OCI-LY7 (cell line): ENCODE measurements at regions not wholly inside any gene's neighbourhood (a gene's known extent, or its start where the extent isn't known, plus 50 kb on each side); places are given as distances from the start of the nearest gene placed in this dataset.

Experiments used
- BruUV-seq: library from RNA; stranded (reverse); fragments of 400-500 nt; replicated peaks from 2 replicates; lab custom pipeline; 2021; lab: Mats Ljungman, UMichigan
- CTCF ChIA-PET: fragments of 300-600 bp; sonication (Branson Sonifier 250); formaldehyde crosslinking; loops from one replicate; lab custom pipeline; 2022; ENCODE audit warnings: antibody characterized with exemption; ENCODE audit not compliant: unreplicated experiment; lab: Charles Lee
- POLR2A ChIA-PET: fragments of 300-600 bp; sonication (Branson Sonifier 250); formaldehyde crosslinking; loops from one replicate; lab custom pipeline; 2022; ENCODE audit warnings: antibody characterized with exemption; lab: Charles Lee
- DNase-seq: peaks from one replicate; pipeline ENCODE4 v3.0.0-alpha.2; 2015; ENCODE audit warnings: low spot score
- H2AFZ ChIP-seq: fragments of 200-600 bp; sonication (generic), shearing (Covaris generic); 2 replicates; pipeline ENCODE4 v1.6.1; 2014; ENCODE audit warnings: mild to moderate bottlenecking, antibody characterized with exemption, low read length, moderate library complexity
- H3K27ac ChIP-seq: fragments of 200-600 bp; sonication (generic); 2 replicates; pipeline ENCODE4 v1.5.1; 2014; ENCODE audit warnings: mixed run types, low read depth, mild to moderate bottlenecking, moderate library complexity, low read length, inconsistent platforms; ENCODE audit not compliant: poor library complexity, severe bottlenecking
- H3K36me3 ChIP-seq: fragments of 200-600 bp; sonication (generic); 2 replicates; pipeline ENCODE4 v1.6.1; 2014; ENCODE audit warnings: mild to moderate bottlenecking, antibody characterized with exemption, low read length, moderate library complexity, mixed read lengths; ENCODE audit not compliant: insufficient read depth
- H3K4me1 ChIP-seq: fragments of 200-600 bp; sonication (generic); 2 replicates; pipeline ENCODE4 v1.5.1; 2014; ENCODE audit warnings: mild to moderate bottlenecking, low read length; ENCODE audit not compliant: insufficient read depth, poor library complexity, severe bottlenecking
- H3K4me2 ChIP-seq: fragments of 200-600 bp; sonication (generic); 2 replicates; pipeline ENCODE4 v1.6.1; 2014; ENCODE audit warnings: mild to moderate bottlenecking, low read length
- H3K4me3 ChIP-seq: fragments of 200-600 bp; sonication (generic); 2 replicates; pipeline ENCODE4 v1.5.1; 2014; ENCODE audit warnings: mild to moderate bottlenecking, low read depth, low read length; ENCODE audit not compliant: poor library complexity, severe bottlenecking
- H3K79me2 ChIP-seq: fragments of 200-600 bp; sonication (generic); 2 replicates; pipeline ENCODE4 v1.6.1; 2016; ENCODE audit warnings: low read depth, mild to moderate bottlenecking, low read length, moderate library complexity, mixed read lengths; ENCODE audit not compliant: insufficient read depth
- H3K9me2 ChIP-seq: fragments of 200-600 bp; sonication (generic); 2 replicates; pipeline ENCODE4 v1.6.1; 2016; ENCODE audit warnings: mild to moderate bottlenecking, low read length, mixed read lengths; ENCODE audit not compliant: insufficient read depth
- H3K9me3 ChIP-seq: fragments of 200-600 bp; sonication (generic); 2 replicates; pipeline ENCODE4 v1.6.1; 2014; ENCODE audit warnings: mild to moderate bottlenecking, mixed run types, low read length, mixed read lengths
- H4K20me1 ChIP-seq: fragments of 200-600 bp; sonication (generic); 2 replicates; pipeline ENCODE4 v1.6.1; 2014; ENCODE audit warnings: mild to moderate bottlenecking, antibody characterized with exemption, low read length, moderate library complexity, mixed read lengths; ENCODE audit not compliant: insufficient read depth
- CTCF ChIP-seq: fragments of 200-600 bp; sonication (generic); conservative IDR thresholded peaks from 2 replicates; pipeline ENCODE4 v1.5.1; 2014; ENCODE audit warnings: mild to moderate bottlenecking, antibody characterized with exemption, low read length, moderate library complexity, mixed read lengths
- EZH2phosphoT487 ChIP-seq: fragments of 200-600 bp; sonication (generic); IDR thresholded peaks from 2 replicates; pipeline ENCODE4 v1.6.1; 2018; ENCODE audit warnings: low read depth, borderline replicate concordance, mild to moderate bottlenecking, mixed run types, antibody characterized with exemption, low read length, moderate library complexity, mixed read lengths
- intact Hi-C: fragments of 100-400 bp; cut with micrococcal nuclease; formaldehyde crosslinking; loops from one replicate; pipeline ENCODE4 v1.10.0; 2022; ENCODE audit not compliant: unreplicated experiment

- TSS peak; percentile 81 for BruUV-seq
- Histone ChIP-seq H3K9me2 (no peaks in the 10 kb centered on the region), H2AFZ (peak overlapping the region; percentile 91; the same call in 1 of the 2 replicates), H4K20me1 (no peaks in the 10 kb centered on the region), H3K79me2 (no peaks in the 10 kb centered on the region), H3K4me1 (peaks cover 63% of the 10 kb centered on the region), H3K4me3 (peak overlapping the region; percentile 14), H3K4me2 (peak overlapping the region; percentile 68), H3K36me3 (no peaks in the 10 kb centered on the region; the same call in 1 of the 2 replicates), H3K9me3 (no peaks in the 10 kb centered on the region), H3K27ac (peak overlapping the region; percentile 93)
- POLR2A ChIA-PET = interaction anchor here (0.6 to 1.5 kb wide), 3 partner anchors 17 to 82 kb away, joined by 3 to 4 read pairs (median 3); no protein-coding TSS in a partner anchor
- TF ChIP-seq CTCF = no peak
- no peak for TF ChIP-seq EZH2phosphoT487
- DNase-seq = peak; percentile 88
- CTCF ChIA-PET = no interaction called here
- intact Hi-C loops = loop anchor here (10.0 kb wide), 1 partner anchor 1930 kb away; no protein-coding TSS in a partner anchor
Observed at GRCh38 chr9:7974335-7974960, 174.9 kb upstream of the DMAC1 start.

DNA sequence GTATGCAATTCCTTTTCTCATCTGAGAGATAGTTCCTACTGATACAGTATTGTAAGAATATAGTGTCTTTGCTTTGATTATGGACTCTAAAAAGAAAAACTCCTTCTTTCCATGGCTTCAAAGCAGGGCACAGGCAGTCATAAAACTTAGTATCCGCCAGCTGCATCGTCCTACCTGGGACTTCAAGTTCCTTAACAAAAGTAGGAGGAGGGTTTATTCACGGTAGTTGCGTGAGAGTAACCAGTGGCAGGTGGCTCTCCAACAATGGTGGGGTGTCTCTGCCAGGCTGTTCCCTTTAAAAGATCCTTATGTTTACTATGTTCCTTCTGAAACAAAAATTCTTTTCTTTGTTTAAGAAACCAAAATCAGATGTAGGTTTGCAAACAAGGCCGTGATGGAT is 173.5 kb upstream of the DMAC1 start:
- Histone ChIP-seq H3K36me3 (no peaks in the 10 kb centered on the region; the same call in 1 of the 2 replicates), H2AFZ (peak overlapping the region; percentile 91)

More for the DNA sequence above, 173.5 kb upstream of the DMAC1 start:
- TF ChIP-seq EZH2phosphoT487 = no peak
- TF ChIP-seq CTCF = no peak
- DNase-seq = no peak
- peak overlapping the region; percentile 68 for H3K4me2 ChIP-seq
- H3K27ac ChIP-seq = no peak overlapping the region
- peaks cover 59% of the 10 kb centered on the region for H3K4me1 ChIP-seq
- intact Hi-C loops = loop anchor here (10.0 kb wide), 1 partner anchor 1932 kb away; no protein-coding TSS in a partner anchor
- H3K79me2 ChIP-seq = no peaks in the 10 kb centered on the region
- H3K9me2 ChIP-seq = no peaks in the 10 kb centered on the region
- H4K20me1 ChIP-seq = no peaks in the 10 kb centered on the region
- no peak overlapping the region for H3K4me3 ChIP-seq
- H3K9me3 ChIP-seq = no peaks in the 10 kb centered on the region
- ChIA-PET CTCF (no interaction called here), POLR2A (no interaction called here)
- BruUV-seq = no TSS peak
